ENCODE measurements at regions not wholly inside any gene's neighbourhood (a gene's known extent, or its start where the extent isn't known, plus 50 kb on each side); places are given as distances from the start of the nearest gene placed in this dataset.
A peak's percentile ranks its signal among the peaks of the same experiment; 100 is the strongest.

DNA sequence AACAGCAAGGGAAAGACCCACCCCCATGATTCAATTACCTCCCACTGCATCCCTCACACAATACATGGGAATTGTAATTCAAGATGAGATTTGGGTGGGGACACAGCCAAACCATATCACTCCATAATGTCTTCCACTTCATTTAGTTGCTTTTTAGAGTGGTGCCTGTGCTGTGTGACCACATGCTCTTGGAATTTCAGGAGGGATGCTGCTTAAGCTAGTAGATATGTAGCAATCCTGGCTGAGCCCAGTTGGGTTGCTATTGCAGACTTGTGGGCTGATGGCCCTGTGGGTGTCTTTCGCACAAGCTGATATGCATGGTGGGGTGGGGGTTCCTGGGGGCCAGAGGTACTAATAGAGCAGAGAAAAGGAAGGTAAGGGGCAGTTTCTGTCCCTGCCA, 160.4 kb upstream of the SYT6 start:
- DNase-seq (ENCODE audit: low read depth), result no peak

DNA sequence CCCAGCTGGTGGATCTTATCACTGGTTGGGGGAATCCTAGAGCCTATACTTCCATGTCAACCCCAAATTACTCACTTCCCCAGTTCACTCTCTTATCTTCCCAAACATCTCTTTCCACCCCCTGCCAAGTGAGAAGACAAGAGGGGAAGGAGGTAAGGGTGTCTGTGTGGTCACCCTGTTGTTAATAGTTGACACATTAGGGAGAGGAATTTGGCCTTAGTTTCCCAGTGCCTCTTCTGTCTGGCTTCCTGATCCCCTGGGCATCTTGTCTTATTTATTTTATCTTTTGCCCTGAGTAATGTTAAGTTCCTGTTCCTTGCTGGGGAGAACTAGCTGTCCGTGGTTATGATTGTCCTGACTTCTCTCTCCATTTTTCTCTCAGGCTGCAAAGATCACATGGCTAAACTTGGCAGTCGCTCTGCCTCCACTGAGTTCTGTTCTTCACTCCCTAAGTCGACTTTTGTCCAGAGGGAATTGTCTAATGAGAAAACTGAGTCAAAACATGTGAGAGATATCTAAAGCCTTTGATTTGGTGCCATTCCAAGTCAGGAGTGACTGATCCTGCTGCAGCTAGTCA, 157.1 kb upstream of the SYT6 start:
- no peak for DNase-seq (ENCODE audit: low read depth)

DNA sequence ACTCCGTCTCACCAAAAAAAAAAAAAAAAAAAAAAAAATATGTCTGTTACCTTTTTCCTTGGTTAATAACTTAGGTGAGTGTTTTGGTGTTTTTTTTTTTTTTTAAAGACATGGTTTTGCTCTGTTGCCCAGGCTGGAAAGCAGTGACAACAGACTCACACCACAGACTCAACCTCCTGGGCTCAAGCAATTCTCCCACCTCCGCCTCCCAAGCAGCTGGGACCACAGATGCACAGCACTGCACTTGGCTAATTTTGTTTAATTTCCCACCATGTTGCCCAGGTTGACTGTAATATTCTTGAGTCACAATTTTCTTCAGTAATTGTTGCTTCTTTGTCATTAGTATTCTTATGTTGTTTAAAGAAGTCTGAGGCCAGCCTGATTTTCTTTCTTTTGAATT, 149.2 kb upstream of the SYT6 start:
- DNase-seq (ENCODE audit: low read depth), result no peak

DNA sequence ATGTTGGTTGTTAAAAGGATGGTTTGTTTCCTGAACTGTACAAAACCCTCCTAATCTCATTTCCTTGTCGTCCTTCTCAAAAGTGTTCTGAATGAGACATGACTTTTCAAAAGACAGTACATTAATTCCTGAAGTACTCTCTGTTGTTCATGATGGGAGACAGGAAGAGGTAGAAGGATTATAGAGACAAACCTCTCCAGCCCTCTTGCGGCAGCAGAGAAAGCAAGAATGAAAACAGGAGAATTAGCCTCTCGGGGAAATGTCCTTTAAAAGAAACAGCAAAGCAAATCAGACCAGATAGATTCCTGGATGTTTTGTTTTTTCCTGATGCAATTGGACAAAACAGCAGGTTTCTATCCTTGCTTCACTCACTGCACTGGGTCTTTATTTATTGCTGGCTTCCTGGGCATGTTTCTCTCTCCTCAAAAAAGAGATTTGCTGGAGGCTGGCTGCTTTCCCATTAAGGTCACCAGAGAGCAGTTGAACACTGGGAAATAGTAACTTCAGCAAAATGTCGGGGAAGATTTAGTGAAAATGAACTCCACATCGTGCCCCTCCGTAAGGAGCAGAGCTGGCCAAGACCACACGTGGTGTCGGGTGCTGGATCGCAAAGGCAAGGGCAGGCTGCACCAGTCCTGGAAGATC, 145.8 kb upstream of the SYT6 start:
- DNase-seq (ENCODE audit: low read depth), result no peak

DNA sequence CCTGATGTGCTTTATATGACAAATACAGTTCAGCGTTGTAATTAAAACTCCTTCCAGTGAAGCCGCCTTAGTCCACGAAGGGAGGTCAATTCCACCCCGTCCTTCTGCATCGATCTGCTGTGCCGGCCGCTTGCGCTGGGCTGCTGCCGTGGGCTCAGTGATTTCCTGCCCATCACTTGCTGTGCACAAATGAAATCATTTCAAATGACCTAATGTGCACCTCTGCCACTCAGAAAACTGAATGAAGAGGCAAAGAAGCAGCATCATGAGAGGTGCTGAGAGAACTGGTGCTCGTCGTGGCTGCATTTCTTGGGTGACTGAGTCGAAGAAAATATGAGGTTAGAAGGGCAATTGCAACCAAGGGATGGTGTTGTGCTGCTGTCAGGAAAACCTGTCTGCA, 144.3 kb upstream of the SYT6 start:
- DNase-seq (ENCODE audit: low read depth), result no peak

DNA sequence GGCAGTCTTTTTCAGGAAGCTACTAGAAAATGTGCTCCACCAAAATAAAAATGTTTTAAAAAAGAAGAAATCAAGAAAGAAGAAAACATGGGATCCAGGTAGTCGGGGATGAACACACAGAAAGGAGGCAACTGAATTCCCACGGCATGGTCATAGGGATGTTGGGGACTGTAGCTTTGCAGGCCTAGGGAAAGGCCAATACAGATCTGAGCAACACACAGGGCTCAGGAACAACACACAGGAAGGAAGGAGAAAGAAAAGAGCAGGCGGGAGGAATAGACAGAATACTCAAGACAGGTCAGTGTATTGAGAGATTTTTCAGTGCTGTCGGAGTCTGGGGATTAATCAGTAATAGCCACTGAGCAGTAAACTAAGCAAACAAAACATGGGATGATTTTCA, 142.7 kb upstream of the SYT6 start:
- no peak for DNase-seq (ENCODE audit: low read depth)

DNA sequence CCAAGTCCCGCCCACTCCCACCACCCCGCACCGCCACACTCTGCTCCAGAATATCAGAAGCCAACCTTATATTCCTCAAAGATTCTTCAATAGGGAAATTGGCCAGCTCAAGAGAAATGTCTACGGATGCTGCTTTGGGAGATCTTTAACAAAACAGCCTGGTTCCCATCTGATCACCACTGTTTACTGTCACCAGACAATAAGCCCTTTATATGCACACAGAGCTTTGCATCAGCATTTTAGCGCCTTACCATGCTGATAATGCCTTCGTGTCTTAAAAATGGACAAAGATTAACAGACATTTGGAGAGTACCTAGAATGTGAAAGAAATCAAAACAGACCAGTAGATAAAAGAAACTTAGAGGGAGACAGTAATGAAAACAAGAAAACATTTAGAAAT, 141.7 kb upstream of the SYT6 start:
- DNase-seq (ENCODE audit: low read depth), result no peak

DNA sequence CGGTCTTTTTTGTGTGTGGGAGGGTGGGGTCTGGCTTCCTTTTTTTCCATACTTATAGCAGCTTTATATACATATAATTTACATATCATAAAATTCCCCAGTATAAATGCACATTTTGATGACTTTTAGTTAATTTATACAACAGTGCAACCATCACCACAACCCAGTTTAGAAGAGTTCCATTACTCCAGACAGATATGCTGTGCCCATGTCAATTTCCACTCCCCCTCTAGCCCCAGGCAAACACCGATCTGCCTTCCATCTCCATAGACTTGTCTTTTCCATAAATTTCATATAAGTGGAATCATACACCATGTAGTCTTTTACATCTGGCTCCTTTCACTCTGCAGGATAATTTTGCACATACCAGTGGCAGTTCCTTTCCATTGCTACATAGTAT, 139.2 kb upstream of the SYT6 start:
- DNase-seq (ENCODE audit: low read depth), result no peak

DNA sequence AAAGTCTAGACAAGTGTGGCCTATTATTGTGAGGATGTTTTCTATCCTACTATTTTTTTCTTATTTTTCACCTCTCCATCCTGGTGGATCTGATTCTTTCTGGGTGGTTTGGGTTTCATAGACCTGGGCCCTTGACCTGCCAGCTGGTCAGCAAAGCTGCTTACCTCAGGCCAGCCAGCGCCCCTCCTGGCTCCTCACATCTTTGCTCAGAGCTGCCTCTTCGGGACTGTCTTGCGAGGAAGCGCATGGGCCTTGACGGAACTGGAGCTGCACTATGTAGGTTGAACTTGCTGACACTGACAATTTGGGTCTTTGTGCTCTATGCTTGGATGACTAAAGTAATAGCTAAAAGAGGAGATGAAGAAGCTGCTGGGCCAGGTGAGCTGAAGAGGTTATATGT, 138.5 kb upstream of the SYT6 start:
- DNase-seq (ENCODE audit: low read depth), result no peak

DNA sequence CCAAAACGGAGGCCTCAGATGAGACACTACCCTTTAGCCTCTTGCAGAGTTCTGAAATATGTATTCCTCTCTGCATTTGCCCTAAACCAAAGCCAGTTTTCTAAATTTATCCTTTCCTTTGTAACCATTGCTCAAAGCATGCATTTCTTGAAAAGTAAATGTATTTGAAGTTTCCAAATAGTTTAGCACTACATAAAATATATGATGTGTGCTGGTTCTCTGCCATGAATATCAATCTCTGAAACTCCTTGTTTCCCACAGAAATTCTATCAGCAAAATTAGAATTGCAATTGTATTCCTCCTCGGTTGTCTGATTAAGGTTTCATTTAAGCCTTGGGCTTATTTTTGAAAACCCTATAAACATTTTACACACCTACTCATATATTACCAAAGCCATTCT, 137.1 kb upstream of the SYT6 start:
- no peak for DNase-seq (ENCODE audit: low read depth)

DNA sequence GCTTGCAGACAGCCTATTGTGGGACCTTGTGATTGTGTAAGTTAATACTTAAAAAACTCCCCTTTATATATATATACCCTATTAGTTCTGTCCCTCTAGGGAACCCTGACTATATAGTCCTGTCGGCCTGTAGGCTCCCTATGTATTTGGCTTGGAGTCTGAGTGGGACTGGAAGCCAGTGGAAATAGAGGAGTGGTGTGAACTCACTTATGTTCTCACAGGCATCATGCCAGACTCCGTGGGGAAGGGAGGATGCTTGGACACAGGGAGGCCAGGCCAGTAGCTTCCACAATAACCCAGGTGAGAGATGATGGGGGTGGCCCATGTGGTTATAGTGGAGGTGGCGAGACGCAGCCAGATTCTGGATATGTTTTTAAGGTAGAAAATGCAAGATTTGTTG, 136.7 kb upstream of the SYT6 start:
- no peak for DNase-seq (ENCODE audit: low read depth)

DNA sequence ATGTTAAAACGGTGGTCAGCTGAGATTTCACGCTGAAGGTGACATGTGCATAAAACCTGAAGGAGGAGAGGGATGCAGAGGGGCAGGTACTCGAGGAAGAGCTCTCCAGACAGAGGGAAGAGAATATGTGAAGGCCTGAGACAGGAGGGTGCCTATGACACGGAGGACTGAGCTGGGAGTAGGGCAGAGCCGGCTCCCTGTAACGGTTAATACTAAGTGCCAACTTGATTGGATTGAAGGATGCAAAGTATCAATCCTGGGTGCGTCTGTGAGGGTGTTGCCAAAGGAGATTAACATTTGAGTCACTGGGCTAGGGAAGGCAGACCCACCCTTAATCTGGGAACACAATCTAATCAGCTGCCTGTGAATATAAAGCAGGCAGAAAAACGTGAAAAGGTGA, 136.2 kb upstream of the SYT6 start:
- DNase-seq (ENCODE audit: low read depth), result no peak

DNA sequence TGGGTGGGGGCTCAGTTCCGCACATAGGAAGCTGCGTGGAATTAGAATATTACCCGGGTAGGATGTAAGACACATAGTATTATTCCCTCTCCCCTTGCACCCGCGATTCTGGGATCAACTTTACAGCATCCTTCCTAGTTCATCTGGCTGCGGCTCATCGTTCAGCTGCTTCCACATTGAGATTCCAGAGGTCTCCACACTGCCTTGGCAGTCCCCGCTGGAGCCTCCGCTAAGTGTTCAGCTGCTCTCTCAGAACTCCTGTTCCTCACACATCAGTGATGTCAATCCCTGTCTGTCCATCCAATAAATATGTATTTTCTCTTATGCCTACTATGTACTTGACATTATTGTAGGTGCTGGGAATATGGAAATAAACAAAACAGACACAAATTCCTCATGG, 135.6 kb upstream of the SYT6 start:
- DNase-seq (ENCODE audit: low read depth), result no peak

DNA sequence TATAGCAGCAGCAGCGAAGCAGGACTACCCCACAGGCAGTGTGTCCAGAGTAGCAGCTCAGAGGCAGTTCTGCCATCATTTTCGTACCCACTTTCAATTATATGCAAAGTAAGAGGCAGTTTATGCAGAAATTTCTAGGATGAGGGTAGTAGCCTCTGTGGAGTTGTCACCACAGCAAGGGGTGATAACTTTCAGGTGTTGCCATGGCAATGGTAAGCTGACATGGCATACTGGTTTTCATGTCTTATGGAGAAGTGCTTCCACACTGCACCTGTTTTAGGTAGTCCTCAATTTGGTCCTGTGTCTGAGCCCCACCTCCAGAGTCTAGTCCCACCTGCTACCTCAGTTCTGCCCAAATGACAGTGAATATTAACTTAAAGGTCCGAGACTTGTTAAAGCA, 133.3 kb upstream of the SYT6 start:
- DNase-seq (ENCODE audit: low read depth), result no peak

DNA sequence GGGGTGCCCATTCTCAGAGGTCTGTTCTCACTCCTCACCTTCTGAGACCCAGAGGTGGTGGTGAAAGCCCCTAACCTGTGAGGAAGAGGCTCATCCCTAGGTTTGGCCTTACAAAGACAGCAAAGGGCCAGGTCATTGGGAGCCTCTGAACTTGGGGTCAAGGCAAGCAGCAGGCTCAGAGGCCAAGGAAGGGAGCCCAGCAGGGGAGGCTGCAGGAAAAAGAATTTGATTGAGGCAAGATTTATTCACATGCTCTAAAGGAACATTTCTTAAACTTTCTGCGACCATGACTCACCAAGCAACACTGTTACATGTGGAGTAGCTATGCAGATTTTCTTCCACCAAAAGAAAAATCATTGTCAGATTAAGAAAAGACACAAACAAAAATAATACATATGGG, 132.5 kb upstream of the SYT6 start:
- DNase-seq (ENCODE audit: low read depth), result no peak

DNA sequence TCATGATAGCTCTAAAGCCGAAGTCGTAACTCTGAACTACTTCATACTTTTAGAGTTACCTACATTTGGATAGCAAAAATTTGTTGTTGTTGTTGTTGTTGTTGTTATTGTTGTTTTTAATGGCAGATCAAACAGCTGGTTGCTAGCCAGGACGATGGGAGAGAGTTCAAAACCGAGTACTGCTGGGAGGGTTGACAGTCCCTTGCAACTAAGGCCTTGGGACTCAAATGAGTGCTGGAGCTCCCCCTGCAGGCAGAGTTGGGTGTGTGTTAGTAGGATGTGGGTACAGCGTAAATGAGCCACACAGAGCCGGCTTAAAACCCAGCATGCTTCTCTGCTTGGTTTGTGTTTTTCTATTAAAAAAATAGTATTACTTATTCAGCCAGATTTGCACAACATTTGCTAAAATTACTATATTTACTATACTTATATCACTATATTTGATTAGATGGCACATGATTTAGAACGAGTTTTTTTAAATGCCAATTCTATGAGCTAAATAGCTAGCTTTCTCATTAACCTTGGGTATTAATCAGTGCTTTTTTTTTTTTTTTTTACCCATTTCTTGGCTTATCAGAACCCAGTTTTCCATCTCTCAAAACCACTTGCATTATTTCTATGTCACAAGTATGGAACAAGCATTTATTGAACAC, 129.2 kb upstream of the SYT6 start:
- DNase-seq (ENCODE audit: low read depth), result peak; percentile 79

DNA sequence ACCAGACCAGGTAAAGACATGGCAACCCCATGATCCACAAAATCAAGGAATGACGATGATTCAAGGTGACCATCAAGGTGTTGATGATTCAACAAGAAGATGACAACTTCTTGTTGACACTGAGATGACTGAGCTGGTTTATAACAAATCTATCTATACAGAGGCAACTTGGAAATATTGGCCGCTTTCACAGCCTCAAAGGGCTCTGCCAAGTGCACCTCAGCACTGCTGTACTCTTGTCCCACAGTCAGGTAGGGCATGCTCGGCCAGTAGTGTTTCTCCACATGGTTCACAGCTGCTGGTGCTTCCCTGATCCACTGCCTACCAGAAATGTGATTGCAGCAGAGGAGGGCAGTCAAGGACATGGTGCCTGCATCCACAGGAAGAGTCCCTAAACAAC, 125.2 kb upstream of the SYT6 start:
- no peak for DNase-seq (ENCODE audit: low read depth)

DNA sequence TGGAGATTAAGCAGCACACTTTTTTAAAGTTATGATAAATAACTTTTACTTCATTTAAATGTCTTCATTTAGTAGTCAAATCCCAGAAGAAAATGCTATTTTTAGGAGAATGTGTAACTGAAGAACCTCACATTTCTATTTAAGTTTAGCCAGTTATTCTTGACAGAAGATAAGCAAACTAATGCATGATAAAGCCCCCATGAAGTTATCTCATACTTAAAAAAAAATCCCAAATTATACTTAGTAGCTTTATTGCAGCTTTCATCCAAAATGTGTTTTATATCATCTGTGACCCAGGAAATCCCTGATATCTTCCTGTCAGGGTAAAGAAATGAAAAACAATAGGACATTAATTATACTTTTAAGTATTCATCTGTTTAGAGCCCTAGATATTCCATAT, 124.8 kb upstream of the SYT6 start:
- no peak for DNase-seq (ENCODE audit: low read depth)

DNA sequence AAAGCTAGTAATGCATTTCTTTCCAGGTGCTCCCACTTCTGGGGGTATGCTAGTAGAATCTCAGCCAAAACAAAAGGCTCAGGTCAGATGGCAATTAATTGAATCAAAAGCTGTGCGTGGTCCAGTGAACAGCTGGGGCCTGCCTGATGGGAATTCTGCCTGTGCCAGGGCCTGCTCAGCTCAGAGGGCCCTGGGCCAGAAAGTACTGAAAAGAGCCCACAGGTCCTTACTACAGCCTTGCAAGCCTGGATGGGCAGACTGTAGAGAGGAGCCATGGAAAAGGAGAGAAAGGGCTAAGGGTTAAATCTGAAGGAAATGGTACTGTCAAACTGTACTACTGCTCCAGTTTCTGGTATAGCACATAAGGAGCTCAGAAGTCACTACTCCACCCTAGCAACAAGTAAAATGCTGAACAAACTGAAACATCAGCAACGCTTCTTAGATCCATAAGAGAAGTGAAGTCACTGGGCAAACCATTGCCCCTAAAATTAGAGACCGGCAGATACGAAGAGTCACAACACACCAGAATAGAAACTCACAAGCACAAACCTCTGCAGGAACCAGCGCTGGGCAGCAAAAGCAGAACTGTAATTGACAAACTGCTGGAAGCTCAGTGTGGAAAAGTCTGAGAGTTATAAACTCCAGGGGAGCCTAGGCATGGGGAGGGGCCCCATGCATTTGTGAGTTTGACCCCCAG, 121.1 kb upstream of the SYT6 start:
- no peak for DNase-seq (ENCODE audit: low read depth)

DNA sequence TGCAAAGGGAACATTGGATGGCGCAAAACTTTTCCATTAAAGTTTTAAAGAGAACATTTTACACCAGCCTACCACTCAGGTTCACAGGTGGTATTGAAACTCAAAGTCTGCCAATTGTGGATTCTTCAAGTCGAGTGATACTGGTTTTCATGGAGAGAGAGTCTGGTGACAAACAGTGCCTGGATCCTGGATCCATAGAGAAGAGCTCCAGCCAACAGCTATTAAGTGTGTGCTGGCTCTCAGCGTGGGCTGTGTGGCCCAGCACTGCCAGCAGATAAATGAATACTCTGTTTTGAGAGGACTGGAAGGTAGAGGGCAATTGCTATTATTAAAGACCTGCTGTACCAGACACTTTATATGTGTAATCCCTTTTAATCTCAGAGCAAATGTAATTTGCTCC, 118.9 kb upstream of the SYT6 start:
- no peak for DNase-seq (ENCODE audit: low read depth)

DNA sequence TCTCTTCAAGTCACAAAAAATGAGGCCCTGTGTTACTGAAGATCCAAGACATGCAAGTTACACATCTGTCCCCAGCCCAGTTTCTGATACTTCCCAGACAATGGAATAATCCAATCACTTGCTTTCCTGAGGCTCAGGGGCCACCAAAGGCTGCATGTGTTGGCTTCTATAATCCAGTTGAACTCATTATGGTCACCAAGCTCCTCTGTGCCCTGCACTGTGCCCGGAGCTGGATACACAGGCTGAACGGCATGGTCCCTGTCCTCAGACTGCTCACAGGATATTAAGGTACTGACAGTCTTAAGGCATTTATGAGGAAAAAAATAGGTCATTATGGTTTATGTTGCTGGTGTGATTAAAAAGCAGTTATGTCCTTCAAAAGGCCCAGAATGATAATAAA, 117.0 kb upstream of the SYT6 start:
- DNase-seq (ENCODE audit: low read depth), result no peak

DNA sequence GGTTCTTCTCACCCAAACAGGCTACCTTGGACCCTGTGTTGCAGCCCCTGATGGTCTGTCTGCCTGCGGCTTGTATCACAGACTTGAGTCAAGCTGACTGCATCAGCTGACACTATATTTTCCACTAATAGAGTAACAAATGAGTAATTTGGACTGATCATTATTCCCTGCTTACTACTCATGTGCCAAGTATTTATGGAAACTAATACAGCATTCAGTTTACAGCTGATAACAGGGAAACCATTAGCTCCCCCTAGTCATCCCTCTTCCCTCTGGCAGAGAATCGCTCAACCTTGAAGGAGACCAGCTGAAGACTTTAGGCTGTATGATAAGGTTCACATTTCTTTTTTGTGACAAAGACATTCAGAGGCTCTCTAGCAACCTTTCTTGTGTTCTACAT, 116.6 kb upstream of the SYT6 start:
- no peak for DNase-seq (ENCODE audit: low read depth)

DNA sequence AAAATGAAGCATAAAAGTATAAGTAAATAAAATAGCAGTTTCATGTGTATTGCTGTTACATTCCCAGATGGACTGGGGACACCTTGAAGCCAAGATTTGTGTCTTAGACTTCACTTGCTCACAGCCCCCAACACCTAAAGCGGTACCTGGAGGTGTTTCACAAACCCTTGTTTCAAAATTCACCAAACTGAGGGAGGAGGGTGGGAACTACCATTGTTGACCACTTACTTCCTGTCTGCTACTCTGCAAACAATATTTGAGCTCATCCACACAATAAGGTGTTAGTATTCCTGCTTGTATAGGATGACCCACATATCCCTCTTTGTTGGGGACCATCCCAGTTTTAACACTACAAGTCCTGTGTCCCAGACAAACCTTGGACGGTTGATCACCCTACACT, 115.9 kb upstream of the SYT6 start:
- no peak for DNase-seq (ENCODE audit: low read depth)

DNA sequence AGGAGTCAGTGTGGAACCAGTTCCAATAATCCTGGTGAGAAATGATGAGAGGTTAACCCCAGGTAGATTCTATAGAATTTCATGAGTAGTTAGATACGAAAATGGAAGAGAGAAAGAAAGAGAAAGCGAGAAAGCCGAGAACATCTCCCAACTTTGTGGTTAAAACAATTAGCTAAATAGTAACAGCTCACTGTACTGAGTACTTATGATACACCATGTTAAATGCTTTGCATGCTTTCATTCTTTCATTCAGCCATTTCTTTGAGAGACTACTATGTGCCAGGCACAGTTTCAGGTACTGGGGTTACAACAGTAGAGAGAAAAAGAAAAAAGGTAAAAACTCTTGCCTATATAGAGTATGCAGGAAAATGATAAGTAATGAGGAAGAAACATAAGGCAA, 109.7 kb upstream of the SYT6 start:
- no peak for DNase-seq (ENCODE audit: low read depth)
